Vagina (tissue), 2 donors: ENCODE measurements at regions not wholly inside any gene's neighbourhood (a gene's known extent, or its start where the extent isn't known, plus 50 kb on each side); places are given as distances from the start of the nearest gene placed in this dataset.

Source experiments
- POLR2A ChIP-seq, 2 donors: fragments of 450-650 bp; IDR thresholded peaks; one replicate each; pipeline ENCODE4 v1.6.1; 2017; ENCODE audit warnings: antibody characterized with exemption in 2 of 2, mild to moderate bottlenecking in 2 of 2, moderate library complexity in 2 of 2
- POLR2AphosphoS5 ChIP-seq, 2 donors: sonication (generic); formaldehyde crosslinking; IDR thresholded peaks; one replicate each; pipeline ENCODE4 v1.9.0; 2017; ENCODE audit warnings: antibody characterized with exemption in 2 of 2, mild to moderate bottlenecking in 2 of 2, low read depth in 1 of 2; ENCODE audit not compliant: insufficient read depth in 1 of 2
- TF ChIP-seq, protein P1 (sequence below), 3 experiments: fragments of 450-650 bp in 2 of 3; fragments of 200-600 bp in 1 of 3; sonication (generic) in 1 of 3; IDR thresholded peaks; one replicate each; pipeline ENCODE4 v1.5.1; 2017 to 2019; ENCODE audit warnings: antibody characterized with exemption in 3 of 3, mild to moderate bottlenecking in 2 of 3, moderate library complexity in 2 of 3

DNA sequence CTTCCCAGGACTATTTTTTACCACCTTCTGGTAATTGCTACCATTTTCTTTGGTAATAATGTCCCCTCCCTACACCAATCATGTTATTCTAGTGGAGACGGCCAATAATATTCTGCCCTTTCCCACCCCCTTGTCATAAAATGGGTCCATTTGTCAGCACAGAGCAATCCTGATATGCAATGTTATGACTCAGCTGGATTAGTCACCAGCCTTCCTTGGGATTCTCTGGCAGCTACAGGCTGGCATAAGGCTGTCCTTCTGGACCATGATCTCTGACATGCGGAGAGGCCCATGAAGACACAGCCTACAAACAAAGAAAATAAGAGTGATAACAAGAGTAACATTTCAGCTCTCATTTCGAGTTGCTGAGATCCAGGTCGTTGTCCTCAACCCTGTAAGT lies 222.0 kb upstream of the CPNE8 start:
- TF ChIP-seq, protein P1, sequence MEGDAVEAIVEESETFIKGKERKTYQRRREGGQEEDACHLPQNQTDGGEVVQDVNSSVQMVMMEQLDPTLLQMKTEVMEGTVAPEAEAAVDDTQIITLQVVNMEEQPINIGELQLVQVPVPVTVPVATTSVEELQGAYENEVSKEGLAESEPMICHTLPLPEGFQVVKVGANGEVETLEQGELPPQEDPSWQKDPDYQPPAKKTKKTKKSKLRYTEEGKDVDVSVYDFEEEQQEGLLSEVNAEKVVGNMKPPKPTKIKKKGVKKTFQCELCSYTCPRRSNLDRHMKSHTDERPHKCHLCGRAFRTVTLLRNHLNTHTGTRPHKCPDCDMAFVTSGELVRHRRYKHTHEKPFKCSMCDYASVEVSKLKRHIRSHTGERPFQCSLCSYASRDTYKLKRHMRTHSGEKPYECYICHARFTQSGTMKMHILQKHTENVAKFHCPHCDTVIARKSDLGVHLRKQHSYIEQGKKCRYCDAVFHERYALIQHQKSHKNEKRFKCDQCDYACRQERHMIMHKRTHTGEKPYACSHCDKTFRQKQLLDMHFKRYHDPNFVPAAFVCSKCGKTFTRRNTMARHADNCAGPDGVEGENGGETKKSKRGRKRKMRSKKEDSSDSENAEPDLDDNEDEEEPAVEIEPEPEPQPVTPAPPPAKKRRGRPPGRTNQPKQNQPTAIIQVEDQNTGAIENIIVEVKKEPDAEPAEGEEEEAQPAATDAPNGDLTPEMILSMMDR (IDR thresholded peaks at IDR 0.05): no peak
- TF ChIP-seq POLR2A (IDR thresholded peaks at IDR 0.05) (no peak), POLR2AphosphoS5 (IDR thresholded peaks at IDR 0.05; ENCODE audit: insufficient read depth in 1 of 2, low read depth in 1 of 2) (no peak)
